Activated CD4-positive, alpha-beta memory T cell treated with anti-CD3 and anti-CD28 coated beads for 36 hours (primary cell): ENCODE measurements at regions not wholly inside any gene's neighbourhood (a gene's known extent, or its start where the extent isn't known, plus 50 kb on each side); places are given as distances from the start of the nearest gene placed in this dataset.

Experiments used
- CTCF ChIA-PET: fragments of 350-600 bp; sonication (Branson Sonifier 250); formaldehyde crosslinking; loops from one replicate; lab custom pipeline; 2021; ENCODE audit warnings: antibody characterized with exemption, inconsistent platforms; lab: Charles Lee
- POLR2A ChIA-PET: fragments of 350-600 bp; sonication (Branson Sonifier 250); formaldehyde crosslinking; loops from one replicate; lab custom pipeline; 2021; ENCODE audit warnings: antibody characterized with exemption; lab: Charles Lee
- DNase-seq: peaks from one replicate; pipeline ENCODE4 v3.0.0-alpha.2; 2020
- H3K27ac Mint-ChIP-seq: one replicate; pipeline ENCODE4 v1.8.0; 2021; ENCODE audit warnings: mixed read lengths
- H3K27me3 Mint-ChIP-seq: one replicate; pipeline ENCODE4 v1.8.0; 2021; ENCODE audit warnings: mixed read lengths
- H3K36me3 Mint-ChIP-seq: one replicate; pipeline ENCODE4 v1.8.0; 2021; ENCODE audit warnings: mixed read lengths
- H3K4me1 Mint-ChIP-seq: one replicate; pipeline ENCODE4 v1.8.0; 2021; ENCODE audit warnings: low read depth, mixed read lengths
- H3K4me3 Mint-ChIP-seq: one replicate; pipeline ENCODE4 v1.8.0; 2021; ENCODE audit warnings: mild to moderate bottlenecking, mixed read lengths
- H3K9me3 Mint-ChIP-seq: one replicate; pipeline ENCODE4 v1.8.0; 2021; ENCODE audit warnings: mixed read lengths
- intact Hi-C: fragments of 100-400 bp; cut with micrococcal nuclease; formaldehyde crosslinking; loops from one replicate; pipeline ENCODE4 v1.15.1; 2023

DNA sequence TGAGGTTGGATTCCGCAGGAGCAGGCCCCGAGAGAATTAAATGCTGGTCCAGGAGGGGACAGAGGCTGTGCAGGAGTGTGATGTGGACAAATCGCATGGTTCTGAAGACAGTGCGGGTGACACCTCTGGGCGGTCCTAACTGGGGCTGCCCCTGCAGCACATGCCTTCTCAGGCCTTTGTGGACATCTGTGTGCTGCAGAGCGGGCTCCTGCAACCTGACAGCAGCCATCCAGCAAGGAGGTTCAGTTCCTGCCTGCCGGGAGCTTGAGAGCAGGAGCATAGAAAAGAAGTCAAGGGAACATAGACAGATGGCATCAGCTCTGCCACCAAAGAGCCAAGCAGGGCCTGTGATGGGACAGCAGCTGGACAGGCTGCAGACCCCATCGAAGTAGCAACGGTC, 135.9 kb upstream of the PPP2R2D start:
- Mint-ChIP-seq H3K36me3 (no peaks in the 10 kb centered on the region), H3K27me3 (peaks cover 6% of the 10 kb centered on the region), H3K4me3 (no peak overlapping the region), H3K27ac (no peak overlapping the region), H3K9me3 (no peaks in the 10 kb centered on the region), H3K4me1 (peaks cover 3% of the 10 kb centered on the region)
- no peak for DNase-seq
- CTCF ChIA-PET: no interaction called here
- POLR2A ChIA-PET: no interaction called here
- intact Hi-C loops: no loop called here

DNA sequence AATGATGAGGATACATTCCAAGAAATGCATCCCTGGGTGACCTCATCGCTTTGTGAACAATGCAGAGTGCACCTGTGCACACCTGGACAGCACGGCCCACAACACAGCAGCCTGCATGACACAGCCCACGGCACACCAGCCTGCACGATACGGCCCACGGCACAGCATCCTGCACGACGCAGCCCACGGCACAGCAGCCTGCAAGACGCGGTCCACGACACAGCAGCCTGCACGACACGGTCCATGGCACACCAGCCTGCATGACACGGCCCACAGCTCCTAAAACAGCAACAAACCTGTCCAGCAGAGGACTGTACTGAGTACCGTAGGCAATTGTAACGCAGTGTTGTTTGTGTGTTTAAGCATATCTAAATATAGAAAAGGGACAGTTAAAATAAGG, 134.7 kb upstream of the PPP2R2D start:
- H3K9me3 Mint-ChIP-seq: no peaks in the 10 kb centered on the region

DNA sequence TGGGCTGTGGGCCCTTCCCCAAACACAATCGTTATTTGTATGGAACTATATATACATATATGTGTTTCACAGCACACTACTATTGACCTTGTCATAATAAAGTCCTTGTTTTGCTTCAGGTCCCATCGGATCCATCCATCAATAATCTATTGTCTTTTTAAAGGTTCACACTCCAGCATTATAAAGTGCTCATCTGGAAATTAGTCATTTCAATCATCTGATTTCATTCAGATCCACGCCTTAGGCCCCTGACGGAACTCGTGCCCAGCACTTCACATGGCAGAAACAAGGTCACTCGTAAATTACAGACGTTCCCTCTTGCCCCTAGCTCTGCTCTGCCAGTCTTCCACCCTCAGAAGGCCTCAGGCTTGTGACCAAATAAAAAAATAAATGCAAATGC, 133.1 kb upstream of the PPP2R2D start:
- CTCF ChIA-PET: no interaction called here

More for the DNA sequence above, 134.7 kb upstream of the PPP2R2D start:
- no peak for DNase-seq
- POLR2A ChIA-PET: no interaction called here
- CTCF ChIA-PET: no interaction called here
- H3K36me3 Mint-ChIP-seq: no peaks in the 10 kb centered on the region
- H3K27me3 Mint-ChIP-seq: peaks cover under 1% of the 10 kb centered on the region
- no peak overlapping the region for H3K27ac Mint-ChIP-seq
- H3K4me3 Mint-ChIP-seq: no peak overlapping the region
- H3K4me1 Mint-ChIP-seq: no peaks in the 10 kb centered on the region
- intact Hi-C loops: no loop called here

GRCh38 chr10:131769571-131770410, 131.0 kb upstream of the PPP2R2D start:
- H3K9me3 Mint-ChIP-seq: no peaks in the 10 kb centered on the region
- POLR2A ChIA-PET: no interaction called here
- H3K27me3 Mint-ChIP-seq: no peaks in the 10 kb centered on the region
- no peak for DNase-seq
- CTCF ChIA-PET: no interaction called here
- no peak overlapping the region for H3K4me3 Mint-ChIP-seq
- no peak overlapping the region for H3K27ac Mint-ChIP-seq
- no peaks in the 10 kb centered on the region for H3K36me3 Mint-ChIP-seq
- no peaks in the 10 kb centered on the region for H3K4me1 Mint-ChIP-seq
- intact Hi-C loops: no loop called here

More for the DNA sequence above, 133.1 kb upstream of the PPP2R2D start:
- DNase-seq: no peak
- Mint-ChIP-seq H3K4me3 (no peak overlapping the region), H3K27ac (no peak overlapping the region), H3K9me3 (no peaks in the 10 kb centered on the region), H3K36me3 (no peaks in the 10 kb centered on the region), H3K4me1 (no peaks in the 10 kb centered on the region), H3K27me3 (no peaks in the 10 kb centered on the region)
- intact Hi-C loops: no loop called here
- POLR2A ChIA-PET: no interaction called here

DNA sequence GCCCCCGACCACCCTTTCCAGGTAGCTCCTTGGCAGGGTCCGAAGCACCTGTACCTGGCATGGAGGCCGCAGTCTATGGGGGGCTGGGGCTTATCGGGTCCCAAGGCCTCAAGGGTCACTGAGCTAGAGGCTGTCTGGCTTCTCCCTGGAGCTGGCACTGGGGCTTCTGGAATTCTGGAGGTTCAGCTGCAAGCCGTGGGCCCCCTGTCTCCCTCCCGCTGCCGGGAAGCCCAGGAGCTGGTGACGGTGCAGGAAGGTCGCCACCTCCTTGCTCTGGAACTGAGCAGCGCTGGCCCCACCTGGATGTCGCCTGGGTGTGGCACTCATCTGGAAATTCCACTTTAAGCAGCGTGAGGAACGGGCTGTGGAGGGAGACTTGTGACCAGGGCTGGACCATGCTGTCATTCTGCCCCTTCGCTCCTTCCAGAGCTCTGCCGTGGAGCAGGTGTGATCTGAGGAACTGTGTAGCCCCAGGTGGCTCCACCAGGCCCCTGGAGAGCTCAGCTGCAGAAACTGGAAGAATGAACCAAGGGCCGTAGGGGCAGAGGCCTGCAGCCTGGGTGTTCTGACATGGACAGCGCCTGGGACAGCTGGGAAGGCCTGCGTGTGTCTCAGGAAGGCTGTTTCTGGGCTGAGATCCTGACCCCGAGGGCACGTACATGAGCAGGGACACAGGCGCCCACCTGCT, 129.7 kb upstream of the PPP2R2D start:
- Mint-ChIP-seq H3K36me3 (no peaks in the 10 kb centered on the region), H3K9me3 (peaks cover 1% of the 10 kb centered on the region), H3K4me3 (no peak overlapping the region), H3K4me1 (no peaks in the 10 kb centered on the region), H3K27ac (no peak overlapping the region), H3K27me3 (no peaks in the 10 kb centered on the region)
- no peak for DNase-seq
- POLR2A ChIA-PET: no interaction called here
- intact Hi-C loops: no loop called here
- CTCF ChIA-PET: no interaction called here

GRCh38 chr10:131771634-131772358, 129.0 kb upstream of the PPP2R2D start:
- Mint-ChIP-seq H3K36me3 (no peaks in the 10 kb centered on the region), H3K9me3 (peaks cover 8% of the 10 kb centered on the region), H3K4me1 (no peaks in the 10 kb centered on the region), H3K27ac (no peak overlapping the region), H3K27me3 (no peaks in the 10 kb centered on the region), H3K4me3 (no peak overlapping the region)
- no peak for DNase-seq
- ChIA-PET POLR2A (no interaction called here), CTCF (no interaction called here)
- intact Hi-C loops: no loop called here

GRCh38 chr10:131772441-131772840, 128.4 kb upstream of the PPP2R2D start:
- H3K36me3 Mint-ChIP-seq: no peaks in the 10 kb centered on the region
- POLR2A ChIA-PET: no interaction called here

DNA sequence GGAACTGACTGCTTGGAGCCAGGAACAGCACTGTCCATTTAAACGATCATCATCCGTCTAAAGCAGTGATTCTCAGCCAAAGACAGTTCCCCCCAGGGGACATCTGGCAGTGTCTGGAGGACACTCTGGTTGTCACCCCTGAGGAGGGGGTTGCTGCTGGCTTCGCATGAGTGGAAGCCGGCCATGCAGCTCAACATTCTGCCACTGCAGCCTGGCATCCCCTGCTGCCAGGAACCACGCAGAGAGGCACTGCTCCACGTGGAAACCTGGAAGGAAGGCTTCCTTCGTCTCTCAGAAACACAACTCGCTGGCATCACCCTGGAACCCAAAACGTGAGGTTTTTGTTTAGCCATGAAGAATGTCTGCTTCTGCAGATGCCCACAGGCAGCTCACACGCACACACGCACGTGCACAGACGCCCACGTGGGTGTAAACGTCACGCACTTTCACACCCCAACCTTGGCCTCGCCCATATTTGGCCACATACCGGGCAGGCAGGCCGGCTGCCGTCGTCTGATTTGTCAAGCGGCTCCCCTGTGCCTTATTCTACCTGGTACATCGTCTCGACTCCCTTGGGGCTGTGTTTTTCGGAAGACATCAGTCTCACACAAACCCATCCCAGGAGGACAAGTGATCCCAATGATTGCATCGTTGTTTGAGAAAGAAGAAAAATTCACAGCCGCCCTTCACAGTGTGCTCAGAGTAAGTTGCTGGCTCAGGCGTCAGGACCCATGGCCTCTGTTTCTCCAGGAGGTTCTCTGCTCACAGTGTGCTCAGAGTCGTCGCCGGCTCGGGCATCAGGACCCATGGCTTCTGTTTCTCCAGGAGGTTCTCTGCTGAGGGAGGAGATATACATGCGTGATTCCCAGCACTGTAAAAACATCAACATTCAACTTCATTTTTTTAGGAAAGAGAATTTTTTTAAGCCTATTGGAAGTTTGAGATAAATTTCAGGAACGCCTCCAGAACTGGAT, 127.2 kb upstream of the PPP2R2D start:
- no peak overlapping the region for H3K27ac Mint-ChIP-seq
- POLR2A ChIA-PET: no interaction called here
- no peaks in the 10 kb centered on the region for H3K36me3 Mint-ChIP-seq
- no peak overlapping the region for H3K4me3 Mint-ChIP-seq
- no peaks in the 10 kb centered on the region for H3K27me3 Mint-ChIP-seq
- H3K4me1 Mint-ChIP-seq: no peaks in the 10 kb centered on the region
- peaks cover 27% of the 10 kb centered on the region for H3K9me3 Mint-ChIP-seq
- intact Hi-C loops: no loop called here
- CTCF ChIA-PET: no interaction called here
- DNase-seq: no peak

More at GRCh38 chr10:131772441-131772840, 128.4 kb upstream of the PPP2R2D start:
- intact Hi-C loops: no loop called here
- CTCF ChIA-PET: no interaction called here
- no peak overlapping the region for H3K4me3 Mint-ChIP-seq
- no peaks in the 10 kb centered on the region for H3K4me1 Mint-ChIP-seq
- peaks cover 15% of the 10 kb centered on the region for H3K9me3 Mint-ChIP-seq
- DNase-seq: no peak
- H3K27ac Mint-ChIP-seq: no peak overlapping the region
- no peaks in the 10 kb centered on the region for H3K27me3 Mint-ChIP-seq

DNA sequence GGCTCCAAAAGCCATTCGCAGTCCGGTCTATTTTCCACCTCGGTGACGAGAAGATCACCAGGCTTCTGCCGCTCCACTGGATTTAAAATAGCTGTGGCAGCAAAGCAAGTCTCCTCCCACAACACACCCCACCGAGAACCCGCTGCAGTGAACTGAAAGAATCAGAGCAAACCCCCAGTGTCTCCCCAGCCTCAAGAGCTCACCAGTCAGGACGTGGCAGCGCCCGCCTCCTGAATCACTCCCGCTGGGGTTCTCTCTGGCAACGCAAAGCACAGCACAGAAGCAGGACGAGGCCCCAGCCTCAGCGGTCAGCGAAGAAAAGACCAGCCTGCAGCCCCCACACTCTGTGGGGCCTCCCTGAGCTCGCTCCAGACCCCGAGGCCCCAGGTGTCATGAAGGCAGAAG, 126.1 kb upstream of the PPP2R2D start:
- Mint-ChIP-seq H3K4me3 (no peak overlapping the region), H3K27ac (no peak overlapping the region), H3K36me3 (no peaks in the 10 kb centered on the region), H3K9me3 (peaks cover 28% of the 10 kb centered on the region), H3K27me3 (no peaks in the 10 kb centered on the region), H3K4me1 (no peaks in the 10 kb centered on the region)
- DNase-seq: no peak
- intact Hi-C loops: no loop called here
- ChIA-PET CTCF (no interaction called here), POLR2A (no interaction called here)

DNA sequence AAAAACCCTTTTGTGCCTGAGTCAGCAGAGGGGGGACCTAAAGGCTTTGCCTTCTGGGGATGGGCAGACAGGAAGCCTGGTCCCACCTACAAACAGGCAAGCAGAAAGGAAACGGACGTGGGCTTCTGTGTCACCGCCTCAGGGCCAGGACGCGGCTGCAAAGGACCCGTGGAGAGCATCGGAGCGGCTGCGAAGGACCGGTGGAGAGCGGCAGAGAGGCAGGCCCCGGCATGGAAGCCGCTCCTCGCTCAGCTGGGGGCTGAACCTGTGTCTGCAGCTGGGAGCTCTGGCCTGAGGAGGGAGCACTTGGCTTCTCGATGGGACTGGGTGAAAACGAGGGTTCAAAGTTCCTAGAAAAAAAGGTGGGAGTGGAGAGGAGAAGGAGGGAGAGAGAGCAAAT, 125.4 kb upstream of the PPP2R2D start:
- H3K4me3 Mint-ChIP-seq: no peak overlapping the region
- peaks cover 28% of the 10 kb centered on the region for H3K9me3 Mint-ChIP-seq
- ChIA-PET CTCF (no interaction called here), POLR2A (no interaction called here)
- no peaks in the 10 kb centered on the region for H3K4me1 Mint-ChIP-seq
- no peak for DNase-seq
- no peaks in the 10 kb centered on the region for H3K36me3 Mint-ChIP-seq
- peaks cover 3% of the 10 kb centered on the region for H3K27me3 Mint-ChIP-seq
- no peak overlapping the region for H3K27ac Mint-ChIP-seq
- intact Hi-C loops: no loop called here

- H3K27ac Mint-ChIP-seq: no peak overlapping the region
- H3K4me1 Mint-ChIP-seq: no peaks in the 10 kb centered on the region
- POLR2A ChIA-PET: no interaction called here
- DNase-seq: no peak
- intact Hi-C loops: no loop called here
- H3K36me3 Mint-ChIP-seq: no peaks in the 10 kb centered on the region
- peaks cover 4% of the 10 kb centered on the region for H3K27me3 Mint-ChIP-seq
- CTCF ChIA-PET: no interaction called here
- H3K4me3 Mint-ChIP-seq: no peak overlapping the region
- peaks cover 28% of the 10 kb centered on the region for H3K9me3 Mint-ChIP-seq
Observed at GRCh38 chr10:131775833-131776232, 125.0 kb upstream of the PPP2R2D start.
